ENCODE measurements at regions not wholly inside any gene's neighbourhood (a gene's known extent, or its start where the extent isn't known, plus 50 kb on each side); places are given as distances from the start of the nearest gene placed in this dataset.

- DNase-seq (ENCODE audit: low read depth, low spot score) (no peak), ATAC-seq (no peak)
- Histone ChIP-seq H3K36me3 (ENCODE audit: control insufficient read depth in 1 of 2, insufficient read depth in 2 of 2, low read length in 2 of 2) (no peaks in the 10 kb centered on the region), H2AFZ (ENCODE audit: low read depth, low read length, poor library complexity, severe bottlenecking) (no peak overlapping the region), H3K4me1 (ENCODE audit: control insufficient read depth in 1 of 2, insufficient read depth in 2 of 2, low read length in 2 of 2) (no peaks in the 10 kb centered on the region), H3K27ac (ENCODE audit: low read depth, low read length) (no peak overlapping the region), H3K9ac (ENCODE audit: low read length) (no peak overlapping the region), H3K9me2 (ENCODE audit: insufficient read depth) (no peaks in the 10 kb centered on the region), H3K27me3 (ENCODE audit: insufficient read depth, low read length) (no peaks in the 10 kb centered on the region), H3K79me2 (ENCODE audit: insufficient read depth, low read length) (no peaks in the 10 kb centered on the region), H3K9me3 (ENCODE audit: control insufficient read depth in 1 of 2, insufficient read depth in 1 of 2, low read depth in 1 of 2, low read length in 2 of 2) (no peaks in the 10 kb centered on the region), H3K4me3 (replicated peaks in 1 of 2; ENCODE audit: low read depth in 1 of 2, low read length in 2 of 2) (no peak overlapping the region), H3K4me2 (ENCODE audit: low read length) (no peak overlapping the region), H4K20me1 (ENCODE audit: insufficient read depth) (no peaks in the 10 kb centered on the region)
- ChIA-PET RAD21 (ENCODE audit: low non-redundant PET in 1 of 2, low total read pairs in 2 of 2, uncharacterized antibody in 2 of 2, unreplicated experiment in 2 of 2) (no interaction called here), CTCF (no interaction called here), POLR2A (no interaction called here)
- no TSS peak for BruUV-seq (replicated peaks)
- TF ChIP-seq SIN3A (IDR thresholded peaks at IDR 0.05; ENCODE audit: low read depth) = no peak
- TF ChIP-seq ZNF274 (IDR thresholded peaks at IDR 0.05; ENCODE audit: low read depth, low read length) = no peak
- TF ChIP-seq CBX3 (IDR thresholded peaks at IDR 0.05; ENCODE audit: low read depth) = no peak
- no peak for TF ChIP-seq CTCF (IDR thresholded peaks at IDR 0.05 in 2 of 3, conservative IDR thresholded peaks at IDR 0.05 in 1 of 3; ENCODE audit: borderline replicate concordance in 1 of 3, insufficient read depth in 1 of 3, low read depth in 2 of 3, low read length in 2 of 3)
- TF ChIP-seq FOSL1 (IDR thresholded peaks at IDR 0.05; ENCODE audit: low read depth) = no peak
- no peak for TF ChIP-seq ZFX (IDR thresholded peaks at IDR 0.05)
- TF ChIP-seq, protein P1, sequence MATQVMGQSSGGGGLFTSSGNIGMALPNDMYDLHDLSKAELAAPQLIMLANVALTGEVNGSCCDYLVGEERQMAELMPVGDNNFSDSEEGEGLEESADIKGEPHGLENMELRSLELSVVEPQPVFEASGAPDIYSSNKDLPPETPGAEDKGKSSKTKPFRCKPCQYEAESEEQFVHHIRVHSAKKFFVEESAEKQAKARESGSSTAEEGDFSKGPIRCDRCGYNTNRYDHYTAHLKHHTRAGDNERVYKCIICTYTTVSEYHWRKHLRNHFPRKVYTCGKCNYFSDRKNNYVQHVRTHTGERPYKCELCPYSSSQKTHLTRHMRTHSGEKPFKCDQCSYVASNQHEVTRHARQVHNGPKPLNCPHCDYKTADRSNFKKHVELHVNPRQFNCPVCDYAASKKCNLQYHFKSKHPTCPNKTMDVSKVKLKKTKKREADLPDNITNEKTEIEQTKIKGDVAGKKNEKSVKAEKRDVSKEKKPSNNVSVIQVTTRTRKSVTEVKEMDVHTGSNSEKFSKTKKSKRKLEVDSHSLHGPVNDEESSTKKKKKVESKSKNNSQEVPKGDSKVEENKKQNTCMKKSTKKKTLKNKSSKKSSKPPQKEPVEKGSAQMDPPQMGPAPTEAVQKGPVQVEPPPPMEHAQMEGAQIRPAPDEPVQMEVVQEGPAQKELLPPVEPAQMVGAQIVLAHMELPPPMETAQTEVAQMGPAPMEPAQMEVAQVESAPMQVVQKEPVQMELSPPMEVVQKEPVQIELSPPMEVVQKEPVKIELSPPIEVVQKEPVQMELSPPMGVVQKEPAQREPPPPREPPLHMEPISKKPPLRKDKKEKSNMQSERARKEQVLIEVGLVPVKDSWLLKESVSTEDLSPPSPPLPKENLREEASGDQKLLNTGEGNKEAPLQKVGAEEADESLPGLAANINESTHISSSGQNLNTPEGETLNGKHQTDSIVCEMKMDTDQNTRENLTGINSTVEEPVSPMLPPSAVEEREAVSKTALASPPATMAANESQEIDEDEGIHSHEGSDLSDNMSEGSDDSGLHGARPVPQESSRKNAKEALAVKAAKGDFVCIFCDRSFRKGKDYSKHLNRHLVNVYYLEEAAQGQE (IDR thresholded peaks at IDR 0.05; ENCODE audit: low read depth) = no peak
- TF ChIP-seq TCF7L2 (IDR thresholded peaks at IDR 0.05; ENCODE audit: borderline replicate concordance, extremely low read depth, insufficient read depth, insufficient read length) = no peak
- TF ChIP-seq RAD21 (IDR thresholded peaks at IDR 0.05; ENCODE audit: low read depth) = no peak
- no peak for TF ChIP-seq YY1 (IDR thresholded peaks at IDR 0.05; ENCODE audit: extremely low read depth, insufficient replicate concordance, low read depth, low read length)
- no peak for TF ChIP-seq CEBPB (IDR thresholded peaks at IDR 0.05; ENCODE audit: low read depth)
- TF ChIP-seq, protein P2, sequence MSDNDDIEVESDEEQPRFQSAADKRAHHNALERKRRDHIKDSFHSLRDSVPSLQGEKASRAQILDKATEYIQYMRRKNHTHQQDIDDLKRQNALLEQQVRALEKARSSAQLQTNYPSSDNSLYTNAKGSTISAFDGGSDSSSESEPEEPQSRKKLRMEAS (IDR thresholded peaks at IDR 0.05) = no peak
- TF ChIP-seq, protein P3, sequence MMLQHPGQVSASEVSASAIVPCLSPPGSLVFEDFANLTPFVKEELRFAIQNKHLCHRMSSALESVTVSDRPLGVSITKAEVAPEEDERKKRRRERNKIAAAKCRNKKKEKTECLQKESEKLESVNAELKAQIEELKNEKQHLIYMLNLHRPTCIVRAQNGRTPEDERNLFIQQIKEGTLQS (IDR thresholded peaks at IDR 0.05) = no peak
- no peak for TF ChIP-seq EGR1 (IDR thresholded peaks at IDR 0.05; ENCODE audit: low read depth)
- TF ChIP-seq EZH2 (IDR thresholded peaks at IDR 0.05) = no peak
- TF ChIP-seq SP1 (IDR thresholded peaks at IDR 0.05; ENCODE audit: low read depth) = no peak
- no peak for TF ChIP-seq SRF (IDR thresholded peaks at IDR 0.05; ENCODE audit: low read depth)
- TF ChIP-seq EZH2phosphoT487 (IDR thresholded peaks at IDR 0.05; ENCODE audit: borderline replicate concordance) = no peak
- intact Hi-C loops (cut with micrococcal nuclease) = no loop called here
Observed at GRCh38 chr7:42573881-42574672, 337.1 kb upstream of the GLI3 start.
